ENCODE measurements at regions not wholly inside any gene's neighbourhood (a gene's known extent, or its start where the extent isn't known, plus 50 kb on each side); places are given as distances from the start of the nearest gene placed in this dataset.

GRCh38 chr10:24153031-24153430 lies 55.9 kb upstream of the KIAA1217 start:
- Histone ChIP-seq H3K9me3 (ENCODE audit: control insufficient read depth in 1 of 2, low read length in 2 of 2) (peaks cover 3 to 11% of the 10 kb centered on the region in 2 donors), H3K27me3 (ENCODE audit: control insufficient read depth in 1 of 2, insufficient read depth in 2 of 2, low read length in 2 of 2) (no peaks in the 10 kb centered on the region), H3K4me3 (ENCODE audit: low read depth in 1 of 2, low read length in 2 of 2) (no peak overlapping the region), H3K27ac (ENCODE audit: low read depth, low read length) (no peak overlapping the region), H3K9ac (ENCODE audit: low read depth in 1 of 2, low read length in 2 of 2) (no peak overlapping the region), H3K36me3 (ENCODE audit: control insufficient read depth in 1 of 2, insufficient read depth in 2 of 2, low read length in 2 of 2) (no peaks in the 10 kb centered on the region), H3K4me1 (ENCODE audit: control insufficient read depth in 1 of 2, insufficient read depth in 2 of 2, low read length in 2 of 2) (no peaks in the 10 kb centered on the region)

- Histone ChIP-seq H3K27me3 (ENCODE audit: control insufficient read depth in 1 of 2, insufficient read depth in 2 of 2, low read length in 2 of 2) (no peaks in the 10 kb centered on the region), H3K36me3 (ENCODE audit: control insufficient read depth in 1 of 2, insufficient read depth in 2 of 2, low read length in 2 of 2) (no peaks in the 10 kb centered on the region), H3K9ac (ENCODE audit: low read depth in 1 of 2, low read length in 2 of 2) (no peak overlapping the region), H3K9me3 (ENCODE audit: control insufficient read depth in 1 of 2, low read length in 2 of 2) (peaks cover 3 to 11% of the 10 kb centered on the region in 2 donors), H3K27ac (ENCODE audit: low read depth, low read length) (no peak overlapping the region), H3K4me3 (ENCODE audit: low read depth in 1 of 2, low read length in 2 of 2) (no peak overlapping the region), H3K4me1 (ENCODE audit: control insufficient read depth in 1 of 2, insufficient read depth in 2 of 2, low read length in 2 of 2) (no peaks in the 10 kb centered on the region)
Observed at GRCh38 chr10:24153537-24153936, 55.4 kb upstream of the KIAA1217 start.

- Histone ChIP-seq H3K36me3 (ENCODE audit: control insufficient read depth in 1 of 2, insufficient read depth in 2 of 2, low read length in 2 of 2) (no peaks in the 10 kb centered on the region), H3K27me3 (ENCODE audit: control insufficient read depth in 1 of 2, insufficient read depth in 2 of 2, low read length in 2 of 2) (no peaks in the 10 kb centered on the region), H3K9ac (ENCODE audit: low read depth in 1 of 2, low read length in 2 of 2) (no peak overlapping the region), H3K27ac (ENCODE audit: low read depth, low read length) (no peak overlapping the region), H3K9me3 (ENCODE audit: control insufficient read depth in 1 of 2, low read length in 2 of 2) (peaks cover 3 to 11% of the 10 kb centered on the region in 2 donors), H3K4me3 (ENCODE audit: low read depth in 1 of 2, low read length in 2 of 2) (no peak overlapping the region), H3K4me1 (ENCODE audit: control insufficient read depth in 1 of 2, insufficient read depth in 2 of 2, low read length in 2 of 2) (no peaks in the 10 kb centered on the region)
Observed at GRCh38 chr10:24156686-24157085, 52.3 kb upstream of the KIAA1217 start.

GRCh38 chr10:24157567-24157966 lies 51.4 kb upstream of the KIAA1217 start:
- Histone ChIP-seq H3K27ac (ENCODE audit: low read depth, low read length) (no peak overlapping the region), H3K27me3 (ENCODE audit: control insufficient read depth in 1 of 2, insufficient read depth in 2 of 2, low read length in 2 of 2) (no peaks in the 10 kb centered on the region), H3K4me1 (ENCODE audit: control insufficient read depth in 1 of 2, insufficient read depth in 2 of 2, low read length in 2 of 2) (no peaks in the 10 kb centered on the region), H3K9ac (ENCODE audit: low read depth in 1 of 2, low read length in 2 of 2) (no peak overlapping the region), H3K4me3 (ENCODE audit: low read depth in 1 of 2, low read length in 2 of 2) (no peak overlapping the region), H3K36me3 (ENCODE audit: control insufficient read depth in 1 of 2, insufficient read depth in 2 of 2, low read length in 2 of 2) (no peaks in the 10 kb centered on the region), H3K9me3 (ENCODE audit: control insufficient read depth in 1 of 2, low read length in 2 of 2) (peaks cover 3 to 11% of the 10 kb centered on the region in 2 donors)

Measured in duodenal mucosa (tissue), 2 donors.